ENCODE measurements at regions not wholly inside any gene's neighbourhood (a gene's known extent, or its start where the extent isn't known, plus 50 kb on each side); places are given as distances from the start of the nearest gene placed in this dataset.

- TF ChIP-seq CTCF (IDR thresholded peaks at IDR 0.05; ENCODE audit: low read depth, low read length) (no peak), POLR2A (IDR thresholded peaks at IDR 0.05; ENCODE audit: extremely low read depth, insufficient read length) (no peak), MYC (IDR thresholded peaks at IDR 0.05; ENCODE audit: low read depth, low read length) (no peak), MAX (IDR thresholded peaks at IDR 0.05; ENCODE audit: low read depth, low read length) (no peak)
- no peak overlapping the region for H3K4me3 ChIP-seq (ENCODE audit: low read depth, low read length)
- DNase-seq (ENCODE audit: low read depth), result no peak
These were observed 338.0 kb downstream of the TNS1 start for GRCh38 chr2:217664761-217665160.

- TF ChIP-seq POLR2A (IDR thresholded peaks at IDR 0.05; ENCODE audit: extremely low read depth, insufficient read length) (no peak), MAX (IDR thresholded peaks at IDR 0.05; ENCODE audit: low read depth, low read length) (no peak), MYC (IDR thresholded peaks at IDR 0.05; ENCODE audit: low read depth, low read length) (no peak), CTCF (IDR thresholded peaks at IDR 0.05; ENCODE audit: low read depth, low read length) (no peak)
- no peak for DNase-seq (ENCODE audit: low read depth)
- H3K4me3 ChIP-seq (ENCODE audit: low read depth, low read length), result no peak overlapping the region
These were observed 339.7 kb downstream of the TNS1 start for GRCh38 chr2:217662984-217663602.

- no peak for TF ChIP-seq POLR2A (IDR thresholded peaks at IDR 0.05; ENCODE audit: extremely low read depth, insufficient read length)
- no peak for TF ChIP-seq MAX (IDR thresholded peaks at IDR 0.05; ENCODE audit: low read depth, low read length)
- TF ChIP-seq CTCF (IDR thresholded peaks at IDR 0.05; ENCODE audit: low read depth, low read length), result no peak
- TF ChIP-seq MYC (IDR thresholded peaks at IDR 0.05; ENCODE audit: low read depth, low read length), result no peak
- no peak overlapping the region for H3K4me3 ChIP-seq (ENCODE audit: low read depth, low read length)
- DNase-seq (ENCODE audit: low read depth), result no peak
These were observed 341.4 kb downstream of the TNS1 start for GRCh38 chr2:217661378-217661777.

- H3K4me3 ChIP-seq (ENCODE audit: low read depth, low read length), result no peak overlapping the region
These were observed 342.4 kb downstream of the TNS1 start for GRCh38 chr2:217660423-217660822.

GRCh38 chr2:217658806-217659205, 344.0 kb downstream of the TNS1 start:
- TF ChIP-seq MAX (IDR thresholded peaks at IDR 0.05; ENCODE audit: low read depth, low read length), result no peak
- TF ChIP-seq POLR2A (IDR thresholded peaks at IDR 0.05; ENCODE audit: extremely low read depth, insufficient read length), result no peak
- TF ChIP-seq CTCF (IDR thresholded peaks at IDR 0.05; ENCODE audit: low read depth, low read length), result no peak
- no peak for TF ChIP-seq MYC (IDR thresholded peaks at IDR 0.05; ENCODE audit: low read depth, low read length)
- H3K4me3 ChIP-seq (ENCODE audit: low read depth, low read length), result no peak overlapping the region
- DNase-seq (ENCODE audit: low read depth), result no peak

More at GRCh38 chr2:217660423-217660822, 342.4 kb downstream of the TNS1 start:
- TF ChIP-seq POLR2A (IDR thresholded peaks at IDR 0.05; ENCODE audit: extremely low read depth, insufficient read length) (no peak), MAX (IDR thresholded peaks at IDR 0.05; ENCODE audit: low read depth, low read length) (no peak), CTCF (IDR thresholded peaks at IDR 0.05; ENCODE audit: low read depth, low read length) (no peak), MYC (IDR thresholded peaks at IDR 0.05; ENCODE audit: low read depth, low read length) (no peak)
- DNase-seq (ENCODE audit: low read depth), result no peak

All from NB4 (cell line).